Activated naive CD8-positive, alpha-beta T cell treated with anti-CD3 and anti-CD28 coated beads for 36 hours (primary cell): ENCODE measurements at regions not wholly inside any gene's neighbourhood (a gene's known extent, or its start where the extent isn't known, plus 50 kb on each side); places are given as distances from the start of the nearest gene placed in this dataset.

Experiments
- DNase-seq: peaks from one replicate; pipeline ENCODE4 v3.0.0; 2021
- H3K27ac Mint-ChIP-seq: one replicate; pipeline ENCODE4 v1.8.0; 2022; ENCODE audit warnings: mild to moderate bottlenecking, moderate library complexity, mixed read lengths
- H3K27me3 Mint-ChIP-seq: one replicate; pipeline ENCODE4 v1.8.0; 2022; ENCODE audit warnings: mild to moderate bottlenecking, mixed read lengths
- H3K36me3 Mint-ChIP-seq: one replicate; pipeline ENCODE4 v1.8.0; 2021; ENCODE audit warnings: mild to moderate bottlenecking, mixed read lengths
- H3K4me1 Mint-ChIP-seq: one replicate; pipeline ENCODE4 v1.8.0; 2021; ENCODE audit warnings: mixed read lengths
- H3K4me3 Mint-ChIP-seq: one replicate; pipeline ENCODE4 v1.8.0; 2022; ENCODE audit warnings: mild to moderate bottlenecking, moderate library complexity, mixed read lengths
- H3K9me3 Mint-ChIP-seq: one replicate; pipeline ENCODE4 v1.8.0; 2022; ENCODE audit warnings: mixed read lengths

DNA sequence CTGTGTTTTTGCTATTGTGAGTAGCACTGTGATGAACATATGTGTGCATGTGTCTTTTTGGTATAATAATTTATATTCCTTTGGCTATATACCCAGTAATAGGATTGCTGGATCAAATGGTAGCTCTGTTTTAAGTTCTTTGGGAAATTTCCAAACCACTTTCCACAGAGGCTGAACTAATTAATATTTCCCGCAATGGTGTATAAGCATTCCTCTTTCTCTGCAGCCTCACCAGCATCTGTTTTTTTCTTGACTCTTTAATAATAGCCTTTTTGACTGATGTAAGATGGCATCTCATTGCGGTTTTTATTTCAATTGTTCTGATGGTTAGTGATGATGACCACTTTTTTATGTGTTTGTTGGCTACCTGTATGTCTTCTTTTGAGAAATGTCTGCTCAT, 247.7 kb upstream of the NDST3 start:
- Mint-ChIP-seq H3K4me3 (no peak overlapping the region), H3K4me1 (no peaks in the 10 kb centered on the region), H3K36me3 (no peaks in the 10 kb centered on the region), H3K27ac (no peak overlapping the region), H3K27me3 (no peaks in the 10 kb centered on the region), H3K9me3 (no peaks in the 10 kb centered on the region)
- DNase-seq: no peak

DNA sequence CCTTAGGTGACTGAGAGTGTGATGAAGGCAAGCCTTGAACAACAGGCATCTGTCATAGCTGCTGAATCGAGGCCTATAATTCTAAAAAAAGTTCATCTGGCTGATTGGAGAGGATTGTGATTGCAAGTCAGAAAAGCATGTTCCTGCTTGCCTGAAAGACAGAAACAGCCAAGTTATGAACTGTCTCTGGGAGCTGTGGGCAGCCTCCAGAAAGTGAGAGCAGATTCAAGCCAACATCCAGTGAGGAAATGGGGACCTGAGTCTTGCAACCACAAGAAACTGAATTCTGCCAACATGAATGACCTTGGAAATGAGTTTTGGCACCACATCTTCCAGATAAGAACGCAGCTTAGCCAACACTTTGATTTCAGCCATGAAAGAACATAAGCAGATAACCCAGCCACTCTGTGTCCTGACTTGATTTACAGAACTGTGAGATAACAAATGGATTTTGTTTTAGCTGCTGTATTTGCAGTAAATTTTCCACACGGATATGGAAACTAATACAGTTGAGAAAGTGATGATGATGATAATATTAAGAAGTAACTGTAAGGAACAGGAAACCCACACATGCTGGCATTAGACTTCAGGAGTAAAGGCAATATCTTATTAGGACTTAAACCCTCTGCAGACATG, 240.3 kb upstream of the NDST3 start:
- Mint-ChIP-seq H3K27me3 (no peaks in the 10 kb centered on the region), H3K4me3 (no peak overlapping the region), H3K4me1 (no peaks in the 10 kb centered on the region), H3K27ac (no peak overlapping the region), H3K9me3 (no peaks in the 10 kb centered on the region), H3K36me3 (no peaks in the 10 kb centered on the region)
- no peak for DNase-seq

GRCh38 chr4:117796677-117797076, 237.6 kb upstream of the NDST3 start:
- H3K9me3 Mint-ChIP-seq: no peaks in the 10 kb centered on the region
- no peaks in the 10 kb centered on the region for H3K36me3 Mint-ChIP-seq
- H3K4me3 Mint-ChIP-seq: no peak overlapping the region
- no peak overlapping the region for H3K27ac Mint-ChIP-seq
- H3K27me3 Mint-ChIP-seq: no peaks in the 10 kb centered on the region
- no peak for DNase-seq
- H3K4me1 Mint-ChIP-seq: no peaks in the 10 kb centered on the region

DNA sequence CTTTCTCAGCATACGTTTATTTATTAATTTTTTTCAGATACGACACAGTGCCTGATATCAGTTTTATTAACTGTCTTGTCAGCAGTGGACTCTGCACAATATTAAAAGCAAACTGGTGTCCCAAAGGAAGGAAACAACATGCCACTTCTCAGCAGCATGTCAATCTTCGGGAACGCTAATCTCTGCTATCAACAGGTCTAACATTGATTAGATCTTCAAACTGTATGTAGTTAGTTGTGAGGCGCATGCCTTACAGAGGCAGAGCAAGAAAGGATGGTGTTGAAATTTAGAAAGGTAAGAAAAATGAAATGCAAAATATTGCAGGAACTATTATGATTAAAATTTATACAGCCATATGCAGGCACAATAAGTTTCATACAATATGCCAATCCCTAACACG, 233.7 kb upstream of the NDST3 start:
- Mint-ChIP-seq H3K27ac (no peak overlapping the region), H3K36me3 (no peaks in the 10 kb centered on the region), H3K27me3 (no peaks in the 10 kb centered on the region), H3K4me3 (no peak overlapping the region), H3K9me3 (no peaks in the 10 kb centered on the region), H3K4me1 (no peaks in the 10 kb centered on the region)
- no peak for DNase-seq

- no peaks in the 10 kb centered on the region for H3K36me3 Mint-ChIP-seq
- H3K27me3 Mint-ChIP-seq: no peaks in the 10 kb centered on the region
- H3K4me3 Mint-ChIP-seq: no peak overlapping the region
- H3K9me3 Mint-ChIP-seq: no peaks in the 10 kb centered on the region
- H3K27ac Mint-ChIP-seq: no peak overlapping the region
- no peak for DNase-seq
- no peaks in the 10 kb centered on the region for H3K4me1 Mint-ChIP-seq
Observed at GRCh38 chr4:117801756-117802155, 232.5 kb upstream of the NDST3 start.

GRCh38 chr4:117811731-117812130, 222.6 kb upstream of the NDST3 start:
- H3K36me3 Mint-ChIP-seq: no peaks in the 10 kb centered on the region
- H3K4me1 Mint-ChIP-seq: no peaks in the 10 kb centered on the region

DNA sequence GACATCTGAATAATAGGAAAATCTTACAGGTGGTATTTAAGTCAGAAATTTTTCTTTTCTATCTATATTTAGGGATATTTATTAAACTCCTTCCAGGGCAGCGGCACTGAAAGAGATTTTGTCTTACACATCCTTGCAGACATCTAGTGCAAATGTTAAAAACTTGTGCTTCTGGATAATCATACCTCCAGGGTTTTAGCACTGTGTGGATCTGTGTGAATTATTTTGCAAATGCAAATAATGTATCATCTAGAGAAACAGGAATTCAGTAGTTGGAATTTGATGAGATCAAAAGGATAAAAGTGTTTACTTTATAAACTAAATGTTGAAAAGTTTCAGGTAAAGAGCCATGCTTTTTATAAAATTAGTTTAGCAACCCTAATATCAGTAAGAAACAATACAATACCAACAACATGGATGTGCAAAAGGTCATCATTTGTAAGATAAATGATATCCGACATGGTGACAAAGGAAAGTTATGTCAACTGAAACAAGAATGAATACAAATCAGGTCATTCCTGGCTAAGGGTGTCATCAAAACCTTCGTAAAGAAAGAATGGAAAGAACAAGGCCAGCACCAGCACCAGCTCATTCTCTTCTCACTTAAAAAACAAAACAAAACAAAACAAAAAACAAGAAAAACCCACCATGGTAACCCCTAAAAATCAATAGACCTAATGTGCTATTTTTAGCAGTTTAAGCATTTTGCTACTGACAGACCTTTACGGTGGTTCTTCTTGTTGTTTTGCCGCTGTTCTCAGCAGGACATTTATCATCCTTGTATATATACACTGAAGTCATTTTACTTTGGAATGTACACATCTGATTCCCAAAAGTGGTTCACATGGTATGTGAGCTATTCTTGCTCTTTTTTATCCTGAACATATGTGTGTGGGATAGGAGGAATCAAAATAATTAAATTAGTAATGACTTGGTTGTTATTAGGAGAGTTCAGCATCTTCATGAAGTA, 219.7 kb upstream of the NDST3 start:
- no peak overlapping the region for H3K27ac Mint-ChIP-seq
- no peak overlapping the region for H3K4me3 Mint-ChIP-seq
- H3K4me1 Mint-ChIP-seq: peaks cover 2% of the 10 kb centered on the region
- DNase-seq: no peak
- no peaks in the 10 kb centered on the region for H3K9me3 Mint-ChIP-seq
- no peaks in the 10 kb centered on the region for H3K36me3 Mint-ChIP-seq
- no peaks in the 10 kb centered on the region for H3K27me3 Mint-ChIP-seq

More at GRCh38 chr4:117811731-117812130, 222.6 kb upstream of the NDST3 start:
- no peak overlapping the region for H3K27ac Mint-ChIP-seq
- no peaks in the 10 kb centered on the region for H3K27me3 Mint-ChIP-seq
- H3K9me3 Mint-ChIP-seq: no peaks in the 10 kb centered on the region
- no peak for DNase-seq
- H3K4me3 Mint-ChIP-seq: no peak overlapping the region

GRCh38 chr4:117817301-117817700, 217.0 kb upstream of the NDST3 start:
- H3K27ac Mint-ChIP-seq: no peak overlapping the region
- H3K4me3 Mint-ChIP-seq: no peak overlapping the region
- DNase-seq: no peak
- H3K27me3 Mint-ChIP-seq: no peaks in the 10 kb centered on the region
- no peaks in the 10 kb centered on the region for H3K36me3 Mint-ChIP-seq
- peaks cover 2% of the 10 kb centered on the region for H3K4me1 Mint-ChIP-seq
- no peaks in the 10 kb centered on the region for H3K9me3 Mint-ChIP-seq

DNA sequence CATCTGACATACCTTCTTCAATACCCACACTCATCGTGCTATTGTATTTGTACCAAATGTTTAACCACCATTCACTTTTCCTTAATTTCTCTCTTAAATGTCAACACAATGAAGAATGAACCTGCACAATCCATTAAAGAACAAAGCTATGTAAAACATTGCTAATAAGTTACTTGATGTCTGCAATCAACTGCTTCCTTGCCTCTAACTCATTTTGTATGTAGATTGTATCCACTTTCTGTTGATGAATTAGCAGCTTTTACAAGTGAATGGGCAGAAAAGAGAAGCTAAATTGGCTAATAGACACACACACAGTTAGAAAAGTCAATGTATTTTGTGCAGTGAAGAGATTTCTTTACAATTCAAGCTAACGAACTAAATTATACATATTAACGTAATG, 212.5 kb upstream of the NDST3 start:
- Mint-ChIP-seq H3K4me3 (no peak overlapping the region), H3K36me3 (no peaks in the 10 kb centered on the region), H3K27me3 (no peaks in the 10 kb centered on the region), H3K4me1 (peaks cover 2% of the 10 kb centered on the region), H3K9me3 (no peaks in the 10 kb centered on the region), H3K27ac (no peak overlapping the region)
- DNase-seq: no peak

DNA sequence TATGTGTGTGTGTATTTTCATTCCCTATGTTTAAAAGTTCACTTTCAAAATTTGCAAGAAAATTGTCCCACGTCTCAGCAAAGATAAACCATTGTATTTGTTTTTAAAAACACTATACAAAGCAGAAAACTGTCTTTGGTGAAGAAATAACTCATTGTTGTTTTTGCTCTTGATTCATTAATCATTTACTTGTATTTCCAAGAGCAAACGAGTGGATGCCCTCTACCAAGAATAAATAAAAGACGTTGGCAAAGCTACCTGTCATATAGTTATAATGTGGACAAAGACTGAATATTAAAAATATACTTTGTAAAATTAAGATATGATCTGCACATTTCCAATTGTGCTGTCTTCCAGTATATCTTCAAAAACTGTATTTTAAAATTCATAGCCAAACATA, 210.9 kb upstream of the NDST3 start:
- DNase-seq: no peak
- no peak overlapping the region for H3K27ac Mint-ChIP-seq
- H3K4me1 Mint-ChIP-seq: no peaks in the 10 kb centered on the region
- no peaks in the 10 kb centered on the region for H3K27me3 Mint-ChIP-seq
- H3K9me3 Mint-ChIP-seq: no peaks in the 10 kb centered on the region
- no peak overlapping the region for H3K4me3 Mint-ChIP-seq
- no peaks in the 10 kb centered on the region for H3K36me3 Mint-ChIP-seq

DNA sequence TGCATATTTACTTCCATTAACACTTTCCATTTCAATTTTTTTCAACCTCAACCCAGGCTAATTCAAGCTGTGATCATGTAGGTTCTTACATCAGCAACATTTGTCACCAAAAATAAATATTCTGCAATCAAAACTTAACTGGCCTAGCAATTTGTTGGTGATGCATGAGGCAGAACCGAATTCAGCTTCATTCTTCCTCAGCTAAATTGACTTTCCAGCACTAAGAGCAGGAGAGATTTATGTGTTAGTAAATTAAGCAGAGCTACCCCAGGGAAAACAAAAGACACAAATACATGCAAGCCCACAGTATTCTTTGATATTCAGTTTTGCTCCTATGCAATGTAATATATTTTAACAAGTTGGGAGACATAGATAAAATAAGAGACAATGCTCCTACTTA, 208.7 kb upstream of the NDST3 start:
- H3K27me3 Mint-ChIP-seq: no peaks in the 10 kb centered on the region
- no peak overlapping the region for H3K4me3 Mint-ChIP-seq
- no peak for DNase-seq
- no peaks in the 10 kb centered on the region for H3K36me3 Mint-ChIP-seq
- H3K27ac Mint-ChIP-seq: no peak overlapping the region
- no peaks in the 10 kb centered on the region for H3K9me3 Mint-ChIP-seq
- no peaks in the 10 kb centered on the region for H3K4me1 Mint-ChIP-seq

GRCh38 chr4:117831060-117831683, 203.1 kb upstream of the NDST3 start:
- no peak for DNase-seq
- Mint-ChIP-seq H3K27me3 (no peaks in the 10 kb centered on the region), H3K4me3 (no peak overlapping the region), H3K27ac (no peak overlapping the region), H3K36me3 (no peaks in the 10 kb centered on the region), H3K9me3 (no peaks in the 10 kb centered on the region), H3K4me1 (no peaks in the 10 kb centered on the region)

DNA sequence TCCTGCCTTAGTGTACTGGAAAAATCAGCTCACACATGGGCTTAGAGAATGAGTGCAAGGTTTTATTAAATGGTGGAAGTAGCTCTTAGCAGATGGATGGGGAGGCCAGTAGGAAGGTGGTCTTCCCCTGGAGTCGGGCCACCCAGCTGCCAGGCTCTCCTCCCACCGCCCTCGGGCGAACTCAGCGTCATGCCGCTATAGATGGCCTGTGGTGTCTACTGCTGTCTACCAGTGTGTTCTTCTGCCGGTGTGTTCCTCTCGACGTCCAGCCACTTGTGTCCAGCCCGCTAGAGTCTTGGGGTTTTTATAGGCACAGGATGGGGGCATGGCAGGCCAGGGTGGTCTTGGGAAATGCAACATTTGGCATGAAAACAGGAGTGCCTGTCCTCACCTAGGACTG, 198.7 kb upstream of the NDST3 start:
- DNase-seq: no peak
- H3K9me3 Mint-ChIP-seq: no peaks in the 10 kb centered on the region
- H3K4me3 Mint-ChIP-seq: no peak overlapping the region
- no peaks in the 10 kb centered on the region for H3K27me3 Mint-ChIP-seq
- no peak overlapping the region for H3K27ac Mint-ChIP-seq
- no peaks in the 10 kb centered on the region for H3K4me1 Mint-ChIP-seq
- no peaks in the 10 kb centered on the region for H3K36me3 Mint-ChIP-seq

GRCh38 chr4:117844594-117844993, 189.7 kb upstream of the NDST3 start:
- Mint-ChIP-seq H3K4me3 (no peak overlapping the region), H3K9me3 (peaks cover 1% of the 10 kb centered on the region), H3K27ac (no peak overlapping the region), H3K4me1 (no peaks in the 10 kb centered on the region), H3K36me3 (no peaks in the 10 kb centered on the region), H3K27me3 (no peaks in the 10 kb centered on the region)
- no peak for DNase-seq

GRCh38 chr4:117845270-117845669, 189.0 kb upstream of the NDST3 start:
- no peak for DNase-seq
- no peaks in the 10 kb centered on the region for H3K27me3 Mint-ChIP-seq
- no peaks in the 10 kb centered on the region for H3K36me3 Mint-ChIP-seq
- peaks cover 7% of the 10 kb centered on the region for H3K9me3 Mint-ChIP-seq
- no peak overlapping the region for H3K27ac Mint-ChIP-seq
- no peaks in the 10 kb centered on the region for H3K4me1 Mint-ChIP-seq
- no peak overlapping the region for H3K4me3 Mint-ChIP-seq
